Endometrial microvascular endothelial cells (primary cell): ENCODE measurements at regions not wholly inside any gene's neighbourhood (a gene's known extent, or its start where the extent isn't known, plus 50 kb on each side); places are given as distances from the start of the nearest gene placed in this dataset.
"Not testable (repeated sequence)": the region's sequence is repeated elsewhere in the genome, so short reads cannot be mapped to it uniquely, and the experiment has no call there.

Source experiments
- in situ Hi-C: cut with HindIII; loops from 2 replicates; pipeline ENCODE4 v1.10.0; 2017; ENCODE audit warnings: low sequenced_read_pairs, low pct_unique_long_range_greater_than_20kb; ENCODE audit errors: inconsistent ontology term

DNA sequence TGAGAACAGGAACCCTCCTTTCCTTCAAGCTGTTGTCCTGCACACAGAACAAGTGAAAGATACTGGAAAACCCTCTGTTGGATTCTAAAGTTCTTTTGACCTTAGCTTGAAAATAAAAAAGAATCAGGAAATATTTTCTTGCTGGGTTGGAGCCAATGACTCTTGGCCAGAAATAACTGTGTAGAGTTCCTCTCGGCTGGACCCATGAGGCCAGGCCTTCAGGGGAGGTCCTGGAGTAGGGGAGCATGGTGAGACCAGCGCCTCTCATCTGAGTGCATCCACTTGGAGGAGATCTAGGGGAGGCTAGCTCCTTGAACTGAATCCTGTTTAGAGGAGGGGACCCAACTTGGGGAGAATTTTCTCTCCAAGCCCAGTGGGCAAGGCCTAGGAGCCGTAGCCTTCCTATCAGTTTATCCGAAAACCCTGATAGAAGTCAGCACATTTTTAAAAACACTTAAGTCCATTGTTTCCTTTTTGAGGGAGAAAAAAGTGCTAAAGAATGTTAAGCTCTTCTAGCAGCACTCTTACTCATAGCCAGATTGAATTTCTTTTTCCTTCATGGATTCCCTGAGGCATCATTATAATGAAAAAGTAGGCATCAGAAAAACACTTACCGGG, 635.7 kb upstream of the ANKRD30A start:
- in situ Hi-C loops: no loop called here

DNA sequence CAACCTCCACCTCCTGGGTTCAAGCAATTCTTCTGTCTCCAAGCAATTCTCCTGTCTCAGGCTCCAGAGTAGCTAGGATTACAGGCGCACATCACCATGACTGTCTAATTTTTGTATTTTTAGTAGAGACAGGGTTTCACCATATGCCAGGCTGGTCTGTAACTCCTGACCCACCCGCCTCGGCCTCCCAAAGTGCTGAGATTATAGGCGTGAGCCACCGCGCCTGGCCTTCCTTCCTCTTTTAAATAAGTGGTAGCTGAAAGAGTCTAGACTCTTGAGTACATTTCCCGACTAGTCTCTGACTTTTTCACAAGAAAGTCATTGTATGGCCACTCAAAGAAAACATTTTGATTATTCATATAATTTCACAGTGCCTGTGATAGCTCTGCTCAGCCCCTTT, 636.2 kb upstream of the ANKRD30A start:
- in situ Hi-C loops: no loop called here

DNA sequence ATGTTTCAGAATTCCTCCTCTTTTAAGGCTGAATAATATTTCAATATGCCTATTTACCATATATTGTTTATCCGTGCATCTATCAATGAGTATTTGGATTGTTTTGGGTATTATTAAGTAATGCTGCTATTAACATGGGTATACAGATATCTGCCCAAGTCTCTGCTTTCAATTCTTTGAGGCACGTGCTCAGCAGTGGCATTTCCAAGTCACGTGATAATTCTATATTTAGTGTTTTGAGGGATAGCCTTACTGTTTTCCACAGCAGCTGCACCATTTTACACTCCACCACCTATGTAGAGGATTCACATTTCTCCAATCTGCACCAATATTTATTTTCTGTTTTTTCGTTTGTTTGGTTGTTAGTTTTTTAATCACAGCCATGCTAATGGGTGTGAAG, 636.8 kb upstream of the ANKRD30A start:
- in situ Hi-C loops: no loop called here

DNA sequence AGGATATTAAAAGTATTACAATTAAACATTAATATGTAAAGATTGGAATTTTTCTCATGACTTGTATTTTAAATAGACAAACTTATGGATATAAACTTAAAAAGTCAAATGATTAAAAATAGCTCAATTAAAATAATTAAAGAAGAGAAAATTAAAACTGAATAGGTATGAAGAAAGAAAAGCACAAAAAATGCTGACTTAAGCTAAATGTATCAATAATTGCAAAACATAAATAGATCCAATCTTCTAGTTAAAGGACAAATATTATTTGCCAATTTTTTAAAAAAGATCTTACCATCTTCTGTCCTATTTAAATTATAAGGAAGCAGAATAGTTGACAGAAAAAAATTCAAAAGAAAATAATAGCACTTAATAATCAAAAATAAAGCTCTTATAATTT, 646.3 kb upstream of the ANKRD30A start:
- in situ Hi-C loops: no loop called here

DNA sequence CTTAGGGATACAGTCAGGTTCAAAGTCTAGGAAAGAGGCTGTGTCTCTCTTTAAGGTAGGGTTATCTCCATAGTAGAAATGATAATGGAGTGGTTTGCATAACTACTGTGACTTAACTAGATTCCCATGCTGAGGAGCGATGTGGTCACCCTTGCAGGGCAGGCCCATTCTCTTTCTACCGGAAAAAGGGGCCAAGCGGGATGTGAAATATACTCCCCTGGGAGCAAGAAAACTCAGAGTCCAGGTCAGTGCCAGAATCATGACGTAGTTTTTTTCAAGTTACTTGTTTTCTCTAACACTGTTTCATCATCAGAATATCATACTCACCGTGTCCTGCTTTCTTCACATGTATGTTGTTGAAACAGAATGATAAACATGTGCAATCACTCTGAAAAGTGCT, 649.0 kb upstream of the ANKRD30A start:
- in situ Hi-C loops: no loop called here

DNA sequence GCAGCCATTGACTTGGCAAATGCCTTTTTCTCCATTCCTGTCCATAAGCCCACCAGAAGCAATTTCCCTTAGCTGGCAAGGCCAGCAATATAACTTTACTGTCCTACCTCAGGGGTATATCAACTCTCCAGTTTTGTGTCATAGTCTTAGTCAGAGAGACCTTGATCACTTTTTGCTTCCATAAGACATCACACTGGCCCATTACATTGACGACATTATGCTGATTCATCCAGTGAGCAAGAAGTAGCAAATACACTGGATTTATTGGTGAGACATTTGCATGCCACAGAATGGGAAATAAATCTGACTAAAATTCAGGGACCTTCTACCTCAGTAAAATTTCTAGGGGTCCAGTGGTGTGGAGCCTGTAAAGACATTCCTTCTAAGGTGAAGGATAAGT, 649.7 kb upstream of the ANKRD30A start:
- in situ Hi-C loops: no loop called here

DNA sequence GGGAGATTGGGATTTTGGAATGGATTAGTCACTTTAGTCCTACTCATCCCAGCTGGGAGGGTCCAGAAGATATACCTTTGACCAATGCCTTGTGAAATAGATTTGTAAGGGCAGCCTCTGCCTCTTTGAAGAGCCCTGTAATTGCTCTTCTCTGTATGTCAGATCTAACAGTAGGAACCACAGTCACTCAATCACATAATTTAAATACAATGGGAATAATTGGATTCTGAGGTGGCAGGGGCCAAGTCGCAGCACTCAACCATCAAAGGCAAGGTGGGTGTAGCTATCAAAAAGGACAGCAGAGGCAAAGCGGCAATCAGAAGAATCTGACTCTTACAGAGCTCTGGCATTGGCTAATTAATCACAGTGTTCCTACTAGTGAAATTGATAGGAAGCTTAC, 650.9 kb upstream of the ANKRD30A start:
- in situ Hi-C loops: no loop called here

DNA sequence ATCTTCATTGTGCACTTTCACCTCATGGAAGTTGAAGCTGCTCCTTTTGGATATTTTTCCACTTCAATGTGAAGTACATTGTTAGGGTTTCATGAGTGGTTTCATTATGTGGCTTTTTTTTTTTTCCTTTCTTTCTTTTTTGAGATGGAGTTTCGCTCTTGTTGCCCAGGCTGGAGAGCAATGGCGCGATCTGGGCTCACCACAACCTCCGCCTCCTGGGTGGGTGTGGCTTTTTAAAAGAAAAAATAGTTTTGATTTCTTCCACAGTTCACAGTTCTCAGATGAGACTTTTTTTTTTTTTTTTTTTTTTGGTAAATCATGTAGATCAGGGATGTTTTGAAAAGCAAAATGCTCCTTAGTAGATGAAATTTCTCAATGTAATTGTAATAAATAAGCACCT, 652.3 kb upstream of the ANKRD30A start:
- in situ Hi-C loops: no loop called here

DNA sequence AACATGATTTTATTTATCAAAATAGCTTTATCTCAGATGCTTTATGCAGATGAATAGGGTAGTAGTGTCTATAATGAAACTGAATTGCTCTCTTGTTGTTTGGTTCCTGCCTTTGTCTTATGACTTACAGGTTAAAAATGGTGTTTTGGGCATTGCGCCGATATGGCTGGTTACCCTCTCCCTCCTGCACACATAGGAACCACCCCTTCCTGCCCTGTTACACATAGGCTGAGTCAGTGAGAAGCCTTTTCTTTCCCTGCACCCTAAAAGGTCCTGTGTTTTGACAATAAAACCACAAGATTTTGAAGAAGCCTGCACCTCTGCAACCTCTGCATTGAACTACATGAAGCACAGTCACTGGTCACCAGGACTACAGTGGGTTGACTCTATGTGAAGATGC, 655.8 kb upstream of the ANKRD30A start:
- in situ Hi-C loops: no loop called here

DNA sequence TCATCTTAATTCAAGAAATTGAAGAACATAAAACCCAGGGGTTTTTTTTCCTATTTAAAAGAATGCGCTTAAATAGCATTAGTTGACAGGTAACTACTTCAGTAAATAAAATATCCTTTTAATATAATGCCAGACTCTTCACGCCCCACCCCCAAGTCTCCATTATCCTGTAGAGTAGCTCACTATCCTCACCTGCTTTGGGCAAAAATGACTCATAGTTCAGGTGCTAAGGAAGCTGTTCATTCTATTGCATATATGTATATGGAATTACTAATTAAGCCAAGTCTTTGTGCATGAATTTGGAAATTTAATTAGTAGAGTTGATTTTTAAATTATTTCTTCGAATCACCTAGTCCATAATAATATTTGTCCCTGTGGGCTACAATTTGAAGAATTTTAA, 656.8 kb upstream of the ANKRD30A start:
- in situ Hi-C loops: no loop called here

DNA sequence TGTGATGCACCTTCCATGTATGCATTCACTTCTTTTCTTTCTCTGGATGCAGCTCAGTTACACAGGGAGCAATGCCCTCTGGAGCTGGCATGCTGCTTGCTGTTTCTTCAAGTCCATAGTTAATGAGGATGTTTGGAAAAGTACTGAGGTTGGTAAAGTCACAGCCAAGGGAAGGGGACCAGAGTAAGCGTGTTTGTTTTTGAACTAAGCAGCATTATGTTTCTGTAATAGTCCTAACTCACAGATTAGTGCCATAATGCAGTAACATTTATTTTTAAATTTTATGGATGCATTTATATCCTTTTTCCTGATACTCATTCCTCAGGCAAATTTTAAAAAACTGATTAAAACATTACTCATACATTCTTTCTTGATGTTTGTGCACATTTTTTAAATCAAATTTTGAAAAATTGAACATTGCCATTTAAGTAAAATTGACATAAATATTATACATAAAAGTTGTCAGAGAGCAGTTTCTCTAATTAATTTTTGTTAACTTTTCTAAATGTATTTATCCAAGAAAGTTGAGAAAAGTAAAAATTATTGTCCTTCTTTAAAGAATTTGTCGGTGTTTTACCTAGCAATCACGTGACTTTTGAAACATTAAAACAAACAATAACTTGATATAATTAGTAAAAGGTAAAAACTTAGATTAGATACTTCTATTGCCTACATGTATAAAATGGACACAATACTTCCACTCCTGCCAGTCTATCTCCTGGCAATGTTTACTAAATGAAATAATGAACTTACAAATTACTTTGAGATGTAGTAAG, 659.6 kb upstream of the ANKRD30A start:
- in situ Hi-C loops: no loop called here

DNA sequence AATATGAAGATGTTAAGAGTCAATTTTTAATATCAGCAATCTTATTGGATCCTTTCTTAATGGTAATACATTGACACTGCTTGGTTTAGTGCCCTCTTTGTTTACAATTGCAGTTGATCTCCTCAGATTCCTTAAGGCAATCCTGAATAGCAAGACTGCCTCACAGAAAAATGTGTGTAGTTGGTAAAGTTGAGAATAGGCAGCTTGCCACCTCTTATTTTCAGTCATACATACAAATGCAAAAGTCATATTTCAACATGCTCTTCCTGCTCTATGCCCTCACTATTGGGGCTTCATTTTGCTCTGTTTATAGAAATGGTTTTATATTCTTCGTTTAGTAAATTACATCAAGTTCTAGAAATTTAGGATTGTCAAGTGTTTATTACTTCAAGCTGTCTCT, 661.1 kb upstream of the ANKRD30A start:
- in situ Hi-C loops: no loop called here

DNA sequence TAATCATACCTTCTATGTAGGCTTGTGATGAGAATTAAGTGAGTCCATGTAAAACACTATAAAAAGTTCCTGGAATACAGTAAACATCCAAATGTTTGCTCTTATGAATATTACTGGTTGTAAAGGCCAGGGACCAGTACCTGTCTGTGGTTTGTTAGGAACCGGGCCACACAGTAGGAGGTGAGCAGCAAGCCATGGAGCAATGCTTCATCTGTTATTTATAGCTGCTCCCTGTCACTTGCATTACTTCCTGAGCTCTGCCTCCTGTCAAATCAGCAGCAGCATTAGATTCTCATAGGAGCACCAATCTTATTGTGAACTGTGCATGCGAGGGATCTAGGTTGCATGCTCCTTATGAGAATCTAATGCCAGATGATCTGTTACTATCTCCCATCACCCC, 662.0 kb upstream of the ANKRD30A start:
- in situ Hi-C loops: no loop called here

DNA sequence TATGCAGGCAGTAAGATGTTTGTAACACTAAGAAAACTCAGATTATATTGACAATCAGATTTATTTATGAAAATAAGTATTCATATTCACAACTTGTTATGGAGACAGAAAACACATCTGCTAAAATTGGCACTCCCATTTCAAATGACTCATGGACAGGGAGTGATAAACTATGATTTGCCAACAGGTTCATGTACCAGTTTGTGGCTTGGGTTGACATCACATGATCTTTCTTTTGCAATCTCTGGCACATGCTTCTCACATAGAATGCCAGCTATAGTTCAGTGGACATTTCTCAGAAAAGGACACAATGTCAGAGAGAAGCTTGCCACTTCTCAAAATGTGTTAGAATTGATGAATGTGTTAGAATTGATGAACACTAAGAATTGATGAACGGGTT, 663.2 kb upstream of the ANKRD30A start:
- in situ Hi-C loops: no loop called here

DNA sequence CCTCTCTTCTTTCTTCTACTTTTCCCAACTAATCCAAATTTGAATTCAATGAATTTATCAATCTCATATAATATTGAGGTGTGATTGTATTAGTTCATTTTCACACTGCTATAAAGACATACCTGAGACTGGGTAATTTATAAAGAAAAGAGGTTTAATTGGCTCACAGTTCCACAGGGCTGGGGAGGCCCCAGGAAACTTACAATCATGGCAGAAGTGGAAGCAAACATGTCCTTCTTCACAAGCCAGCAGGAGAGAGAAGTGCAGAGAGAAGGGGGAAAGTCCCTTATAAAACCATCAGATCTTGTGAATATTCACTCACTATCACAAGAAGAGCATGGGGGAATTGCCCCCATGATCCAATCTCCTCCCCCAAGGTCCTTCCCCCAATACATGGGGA, 667.0 kb upstream of the ANKRD30A start:
- in situ Hi-C loops: not testable (repeated sequence)

DNA sequence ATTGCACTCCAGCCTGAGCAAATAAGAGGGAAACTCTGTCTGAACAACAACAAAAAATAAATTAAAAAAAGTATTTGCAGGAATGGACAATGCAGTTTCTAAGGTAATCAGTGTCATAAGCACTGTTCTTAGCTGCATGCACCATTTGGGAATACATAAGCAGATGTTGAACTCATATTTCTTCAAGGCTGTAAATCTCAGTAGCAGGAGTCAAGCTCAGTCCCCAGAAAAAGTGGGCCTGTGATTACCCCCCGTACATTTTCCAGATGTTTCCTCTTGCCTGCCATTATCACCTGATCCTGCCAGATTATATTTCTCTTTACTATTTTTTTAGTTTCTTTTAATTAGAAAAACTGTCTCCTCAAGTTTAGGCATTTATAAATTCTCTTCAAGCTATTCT, 667.6 kb upstream of the ANKRD30A start:
- in situ Hi-C loops: no loop called here

DNA sequence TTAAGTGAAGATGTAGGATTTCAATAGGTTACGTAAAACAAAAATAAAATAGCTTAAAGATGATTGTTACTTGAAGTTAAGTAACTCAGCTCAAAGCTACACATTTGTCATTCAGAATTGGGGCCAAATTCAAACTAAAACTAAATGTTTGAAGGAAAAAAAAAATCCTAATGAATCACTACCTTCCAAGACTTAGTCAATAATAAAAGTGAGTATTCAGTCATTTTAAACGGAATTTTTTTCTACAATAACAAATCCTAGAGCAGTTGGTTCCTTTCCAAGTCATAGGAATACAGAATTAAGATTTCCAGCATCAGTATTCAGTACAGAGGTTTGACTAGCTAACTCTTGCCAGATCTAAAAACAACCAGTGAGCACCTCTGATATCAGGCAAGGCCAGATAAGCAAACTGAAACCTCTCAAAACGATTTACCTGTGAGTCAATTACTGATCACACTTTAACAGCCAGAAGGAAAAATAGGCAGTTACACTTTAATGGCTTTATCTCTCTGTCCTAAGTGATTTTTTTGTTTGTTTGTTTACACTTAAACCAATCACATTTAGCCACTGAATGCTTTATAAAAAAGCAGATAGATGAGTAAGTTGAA, 669.8 kb upstream of the ANKRD30A start:
- in situ Hi-C loops: no loop called here

DNA sequence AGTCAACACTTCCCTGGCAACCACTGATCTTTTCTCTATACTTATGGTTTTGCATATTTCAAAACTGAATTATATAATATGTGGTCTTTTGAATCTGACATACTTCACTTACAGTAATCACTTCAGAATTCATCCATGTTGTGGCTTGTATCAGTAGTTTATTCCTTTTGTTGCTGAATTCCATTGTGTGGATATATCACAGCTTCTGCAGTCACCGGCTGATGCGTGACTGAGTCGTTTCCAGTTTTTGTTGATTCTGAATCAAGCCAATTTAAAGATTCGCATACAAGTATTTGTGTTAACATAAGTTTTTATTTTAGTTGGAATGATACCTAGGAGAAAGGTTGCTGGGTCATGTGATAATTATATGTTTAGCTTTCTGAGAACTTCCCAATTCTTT, 672.5 kb upstream of the ANKRD30A start:
- in situ Hi-C loops: no loop called here

DNA sequence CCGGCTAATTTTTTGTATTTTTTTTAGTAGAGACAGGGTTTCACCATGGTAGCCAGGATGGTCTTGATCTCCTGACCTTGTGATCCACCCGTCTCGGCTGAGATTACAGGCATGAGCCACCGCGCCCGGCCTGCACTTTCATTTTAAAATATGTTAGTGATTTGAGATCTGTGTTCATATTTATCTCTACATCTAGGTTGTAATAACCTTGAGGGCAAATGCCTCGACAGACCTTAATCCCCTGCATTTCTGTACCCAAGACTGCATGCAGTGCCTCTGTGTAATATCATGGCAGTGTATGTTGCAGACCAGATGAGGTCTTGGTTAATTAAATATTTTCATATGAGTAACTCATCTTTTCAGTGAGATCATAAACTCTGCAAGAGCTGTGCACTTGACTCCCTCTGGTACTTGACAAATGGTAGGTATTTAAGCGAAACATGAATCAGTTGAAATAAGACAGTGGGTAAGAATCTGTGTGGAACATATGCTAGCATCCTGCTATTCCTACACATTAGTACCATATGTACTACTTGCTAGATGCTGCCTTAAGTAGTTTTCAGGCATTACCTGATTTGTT, 673.9 kb upstream of the ANKRD30A start:
- in situ Hi-C loops: no loop called here

DNA sequence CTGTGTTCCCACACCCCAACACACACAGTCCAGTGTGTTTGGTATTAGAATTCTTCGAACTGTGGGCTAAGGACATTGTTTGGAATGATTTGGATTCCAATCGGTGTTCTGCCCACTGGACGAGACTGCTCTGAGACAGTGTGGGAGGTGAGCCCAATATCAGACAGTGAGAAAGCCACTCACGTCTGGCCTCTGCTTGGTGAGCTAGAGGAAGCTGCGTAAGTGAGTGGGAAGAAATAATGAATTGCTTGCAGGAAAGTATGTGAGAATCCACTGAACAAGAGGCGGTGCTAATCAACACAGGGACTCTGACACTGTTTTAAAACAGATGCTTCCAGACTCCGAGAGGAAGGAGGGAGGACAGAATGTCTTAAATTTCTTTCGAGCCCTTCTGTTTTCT, 675.0 kb upstream of the ANKRD30A start:
- in situ Hi-C loops: no loop called here
